CD1c-positive myeloid dendritic cell (primary cell): ENCODE measurements at regions not wholly inside any gene's neighbourhood (a gene's known extent, or its start where the extent isn't known, plus 50 kb on each side); places are given as distances from the start of the nearest gene placed in this dataset.
"Not testable (repeated sequence)": the region's sequence is repeated elsewhere in the genome, so short reads cannot be mapped to it uniquely, and the experiment has no call there.

ENCODE experiments used
- DNase-seq: peaks from one replicate; pipeline ENCODE4 v3.0.0-alpha.2; 2016; ENCODE audit errors: extremely low spot score

DNA sequence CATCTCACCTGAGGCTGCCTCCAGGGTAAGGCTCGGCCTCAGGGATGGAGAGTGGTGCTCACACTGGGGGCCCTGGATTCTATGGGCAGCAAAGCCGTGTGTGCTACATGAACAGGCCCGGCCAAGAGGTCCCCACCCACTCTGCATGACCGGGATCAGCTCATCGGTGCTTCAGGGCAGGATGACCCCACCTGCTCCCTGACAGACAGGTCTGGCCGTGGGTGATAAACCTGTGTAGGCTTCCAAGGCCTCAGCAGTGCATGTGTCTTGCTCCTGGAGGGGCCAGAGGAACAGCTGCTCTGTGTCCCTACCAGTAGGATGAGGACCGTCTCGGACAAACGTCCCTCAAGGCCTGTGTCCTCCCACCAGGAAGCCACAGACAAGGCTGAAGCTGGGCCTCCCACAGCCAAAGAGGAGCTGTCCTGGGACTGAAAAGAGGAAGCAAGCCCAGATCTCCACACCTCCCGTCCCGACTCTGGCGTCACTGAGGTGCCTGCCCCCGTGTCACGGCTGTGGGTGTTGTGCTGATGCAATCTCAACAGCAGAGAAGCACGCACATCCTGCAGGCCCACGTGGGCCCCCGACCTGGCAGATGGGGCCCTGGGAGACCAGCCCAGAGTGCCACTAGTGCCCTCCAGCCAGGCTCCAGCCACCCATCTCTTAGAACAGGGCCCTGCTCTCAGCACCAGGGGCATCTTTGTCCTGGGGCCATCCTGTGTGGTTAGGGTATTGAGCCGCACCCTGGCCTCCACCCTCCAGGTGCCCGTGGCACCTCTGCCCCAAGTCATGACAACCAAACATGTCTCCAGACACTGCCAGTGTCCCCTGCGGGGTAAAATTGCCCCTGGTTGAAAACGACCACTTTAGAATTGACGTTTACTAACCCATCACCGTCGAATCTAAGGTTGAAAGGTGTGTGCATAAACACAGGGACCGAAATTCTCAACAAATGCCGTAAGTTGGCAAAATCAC is 5455.9 kb upstream of the TPTE start:
- peak; percentile 95 for DNase-seq

DNA sequence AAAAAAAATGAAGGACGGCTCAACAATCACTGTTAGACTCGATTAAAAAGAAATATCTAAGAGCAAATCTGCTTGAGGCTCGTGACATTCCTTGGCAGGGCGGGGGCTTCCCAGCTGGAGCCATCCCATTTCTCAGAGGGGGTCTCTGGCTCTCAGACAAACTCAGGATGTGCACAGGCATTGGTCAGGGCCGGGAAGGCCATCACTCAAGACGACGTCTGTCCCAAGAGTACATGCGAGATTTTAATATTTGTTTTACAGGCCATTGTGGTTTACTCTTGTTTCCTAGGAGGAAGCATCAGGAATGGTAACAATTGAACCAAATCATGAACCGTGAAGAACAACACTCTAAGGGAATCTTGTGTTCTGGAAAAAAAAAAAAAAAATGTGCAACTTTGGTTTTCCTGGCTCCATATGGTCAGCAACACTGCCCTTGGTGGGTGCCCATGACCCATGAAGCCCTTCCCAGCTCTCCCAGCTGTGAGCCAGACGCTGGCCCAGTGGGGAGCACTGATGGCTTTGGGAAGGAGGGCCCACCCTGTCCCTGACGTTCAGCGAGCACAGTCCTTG is 5454.6 kb upstream of the TPTE start:
- not testable (repeated sequence) for DNase-seq

- not testable (repeated sequence) for DNase-seq
These were observed 5453.9 kb upstream of the TPTE start for GRCh38 chr21:5067326-5068048.

GRCh38 chr21:5068649-5069048 is 5452.7 kb upstream of the TPTE start:
- not testable (repeated sequence) for DNase-seq

GRCh38 chr21:5071180-5071579 is 5450.2 kb upstream of the TPTE start:
- DNase-seq: not testable (repeated sequence)

DNA sequence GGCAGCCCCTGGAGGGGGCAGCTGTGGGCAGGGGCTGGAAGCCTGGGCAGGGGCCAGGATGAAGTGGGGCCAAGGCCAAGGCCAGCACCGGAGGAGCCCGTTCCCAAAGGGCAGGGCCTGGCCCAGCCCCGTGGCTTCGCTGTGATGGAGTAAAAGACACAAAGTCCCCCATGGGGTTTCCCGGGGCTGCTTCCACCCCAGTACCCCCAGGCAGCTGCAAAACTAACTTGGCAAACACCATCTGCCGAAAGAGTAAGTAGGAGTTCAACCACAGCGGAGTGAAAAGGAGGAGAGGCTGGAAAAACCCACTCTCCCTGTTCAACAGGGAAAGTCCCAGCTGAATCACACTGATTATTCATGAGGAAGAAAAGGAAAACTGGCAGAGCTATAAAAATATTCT is 5444.5 kb upstream of the TPTE start:
- not testable (repeated sequence) for DNase-seq

GRCh38 chr21:5079361-5079760 is 5442.0 kb upstream of the TPTE start:
- not testable (repeated sequence) for DNase-seq

GRCh38 chr21:5080015-5080414 is 5441.4 kb upstream of the TPTE start:
- DNase-seq: not testable (repeated sequence)

DNA sequence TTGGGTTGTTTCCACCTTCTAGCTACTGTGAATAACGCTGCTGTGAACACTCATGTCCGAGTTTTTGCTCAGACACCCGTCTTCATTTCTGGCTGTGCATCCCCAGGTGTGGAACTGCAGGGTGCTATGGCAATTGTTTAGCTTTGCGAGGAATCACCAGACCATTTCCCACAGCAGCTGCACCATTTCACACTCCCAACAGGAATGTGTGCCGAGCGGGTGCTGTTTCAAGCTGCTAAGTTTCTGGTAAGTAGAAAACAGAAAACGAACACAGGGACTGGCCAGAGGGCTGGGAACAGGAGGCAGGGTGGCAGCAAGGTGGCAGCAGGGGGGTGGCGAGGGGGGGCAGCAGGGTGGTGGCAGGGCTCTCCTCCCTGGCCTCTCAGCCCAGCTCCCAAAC is 5437.1 kb upstream of the TPTE start:
- DNase-seq: not testable (repeated sequence)

- DNase-seq: not testable (repeated sequence)
These were observed 5435.9 kb upstream of the TPTE start for GRCh38 chr21:5085456-5085855.

- peak; percentile 44 for DNase-seq
These were observed 5435.0 kb upstream of the TPTE start for GRCh38 chr21:5086416-5086815.

- DNase-seq: not testable (repeated sequence)
These were observed 5432.6 kb upstream of the TPTE start for GRCh38 chr21:5088820-5089219.

GRCh38 chr21:5089399-5090089 is 5431.8 kb upstream of the TPTE start:
- DNase-seq: not testable (repeated sequence)

DNA sequence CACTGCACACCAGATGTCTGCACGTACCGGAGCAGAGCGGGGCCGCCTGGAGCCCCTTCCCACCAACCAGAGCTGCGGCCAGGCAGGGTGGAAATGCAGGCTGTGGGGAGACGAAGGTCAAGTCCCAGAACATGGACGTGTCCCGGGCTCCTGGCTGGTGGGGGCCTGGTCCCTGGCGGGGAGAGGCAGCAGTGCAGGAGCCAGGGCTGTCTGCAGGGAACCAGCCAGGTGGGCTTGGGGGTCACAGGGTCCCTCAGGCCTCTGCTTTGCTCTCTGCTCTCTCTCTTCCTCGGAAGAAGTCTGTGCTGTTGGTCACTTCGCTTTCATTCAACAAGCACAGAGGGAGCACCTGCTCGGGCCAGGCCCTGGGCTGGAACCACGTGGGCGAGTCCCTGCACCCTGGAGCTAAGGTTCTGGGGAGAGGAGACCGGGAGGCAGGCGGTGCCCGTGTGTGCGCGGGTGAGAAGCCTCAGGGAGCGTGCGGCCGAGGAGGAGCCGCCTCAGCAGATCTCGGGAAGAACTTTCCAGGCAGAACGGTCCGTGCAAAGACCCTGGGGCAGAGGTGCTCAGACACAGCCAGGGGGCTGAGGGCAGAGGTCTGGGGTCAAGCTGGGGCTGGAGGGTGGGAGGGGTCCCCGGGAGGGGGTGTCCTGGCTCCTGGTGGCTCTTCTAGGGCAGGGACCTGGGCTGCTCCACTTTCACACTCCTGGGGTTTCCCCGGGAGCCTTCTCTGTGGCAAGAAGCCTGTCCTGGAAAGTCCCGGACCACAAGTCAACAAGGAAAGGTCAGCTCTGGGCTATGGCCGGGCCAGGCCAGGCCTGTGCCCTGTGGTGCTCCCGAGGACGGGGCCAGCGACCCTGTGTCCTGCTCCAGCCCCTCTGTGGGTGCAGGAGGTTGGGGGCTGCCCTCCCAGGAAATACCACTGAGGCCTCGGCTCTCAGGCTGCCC is 5431.0 kb upstream of the TPTE start:
- DNase-seq: not testable (repeated sequence)

- not testable (repeated sequence) for DNase-seq
These were observed 5430.1 kb upstream of the TPTE start for GRCh38 chr21:5091274-5091673.

DNA sequence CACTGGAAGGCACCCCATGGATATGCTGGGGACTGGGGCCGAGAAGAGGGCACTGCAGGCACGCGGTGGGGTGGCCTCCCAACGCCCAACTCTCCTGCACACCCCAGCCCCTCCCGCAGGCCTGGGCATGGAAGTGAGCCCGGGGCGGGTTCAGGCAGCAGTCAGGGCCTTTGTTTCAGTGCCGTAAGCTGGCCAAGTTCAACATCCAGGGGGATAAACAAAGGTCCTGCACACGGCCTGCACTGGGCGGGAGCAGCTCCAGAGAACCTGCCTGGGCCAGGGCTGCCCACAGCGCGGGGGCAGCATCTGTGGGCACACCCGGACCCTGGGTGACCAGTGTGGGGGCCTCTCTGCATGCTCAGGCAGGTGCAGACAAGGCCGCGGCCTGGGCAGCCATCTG is 5425.8 kb upstream of the TPTE start:
- DNase-seq: not testable (repeated sequence)

DNA sequence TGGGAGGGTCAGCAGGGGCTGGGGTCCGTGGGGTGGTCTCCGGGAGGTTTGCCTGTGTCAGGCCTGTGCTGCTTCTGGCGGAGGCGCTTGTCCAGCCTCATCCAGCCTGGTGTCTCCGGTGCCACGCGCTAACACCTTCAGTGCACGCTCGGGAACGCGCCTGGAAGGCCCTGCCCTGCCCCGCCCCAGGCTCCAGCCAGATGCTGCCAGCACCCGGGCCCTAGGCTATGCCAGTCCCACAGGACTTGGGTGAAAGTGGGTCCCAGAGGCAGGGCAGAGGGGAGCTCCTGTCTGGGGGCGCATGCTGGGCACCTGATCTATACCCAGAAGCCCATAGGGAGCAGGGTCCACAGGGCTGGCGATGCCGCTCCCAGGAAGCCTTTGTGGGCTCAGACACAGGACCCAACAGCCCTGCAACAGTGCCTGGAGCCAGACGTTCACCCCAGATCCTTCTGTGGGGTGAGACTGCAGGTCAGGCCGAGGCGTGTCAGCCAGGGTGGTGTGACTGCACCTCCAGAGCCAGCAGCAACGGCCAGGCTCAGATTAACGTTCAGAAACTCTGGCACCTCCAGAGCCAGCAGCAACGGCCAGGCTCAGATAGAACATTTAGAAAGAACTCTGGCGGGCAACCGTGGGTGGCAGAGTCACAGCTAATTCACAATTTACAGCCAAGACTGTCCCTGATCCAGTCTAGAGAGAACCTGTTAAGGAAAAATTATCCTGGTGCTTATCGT is 5423.2 kb upstream of the TPTE start:
- not testable (repeated sequence) for DNase-seq

DNA sequence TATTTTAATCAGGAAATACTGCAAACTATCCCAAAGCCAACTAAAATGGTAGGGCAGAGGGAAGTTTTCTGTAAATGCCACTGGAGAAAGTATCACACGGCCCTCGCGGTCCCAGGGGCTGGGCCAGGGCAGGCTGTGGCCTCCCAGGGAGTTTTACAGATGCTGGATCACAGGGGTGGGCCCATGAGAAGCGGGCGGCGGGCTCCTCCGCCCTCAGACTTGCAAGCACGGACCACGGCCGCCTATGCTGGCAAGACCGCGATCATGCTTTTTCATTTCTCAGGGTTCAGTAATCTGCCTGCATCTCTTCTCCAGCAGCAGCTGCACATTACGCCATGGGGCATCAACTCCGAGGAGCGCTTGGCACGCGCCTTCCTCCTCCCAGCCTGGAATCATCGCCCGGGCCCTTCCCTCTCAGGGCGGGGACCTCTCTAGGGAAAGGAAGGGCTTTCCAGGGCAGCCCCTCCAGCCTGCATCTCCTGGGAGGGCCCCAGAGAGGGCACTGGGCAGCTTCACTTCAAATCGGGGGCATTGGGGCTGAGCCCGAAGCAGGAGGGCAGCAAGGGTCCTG is 5420.7 kb upstream of the TPTE start:
- DNase-seq: not testable (repeated sequence)

- peak; percentile 83 for DNase-seq
These were observed 5419.6 kb upstream of the TPTE start for GRCh38 chr21:5101749-5102148.
